Lung (tissue), 11 donors: ENCODE measurements at regions not wholly inside any gene's neighbourhood (a gene's known extent, or its start where the extent isn't known, plus 50 kb on each side); places are given as distances from the start of the nearest gene placed in this dataset.
"Not testable (repeated sequence)": the region's sequence is repeated elsewhere in the genome, so short reads cannot be mapped to it uniquely, and the experiment has no call there.

ENCODE experiments used
- ATAC-seq: fragments of 200-7000 bp; cut with Tn5 transposase; one replicate; pipeline ENCODE4 v1.9.1; 2020; ENCODE audit warnings: moderate number of reproducible peaks; ENCODE audit not compliant: insufficient read depth, low FRiP score
- DNase-seq, 3 donors: peaks; one replicate each; pipeline ENCODE4 v3.0.0-alpha.2; 2013 to 2017
- H3K27ac ChIP-seq, 2 donors: one replicate each; pipeline ENCODE4 v1.5.1; 2013; ENCODE audit warnings: mild to moderate bottlenecking in 2 of 2, moderate library complexity in 2 of 2, control low read depth in 1 of 2, inconsistent platforms in 1 of 2, low read depth in 1 of 2, low read length in 1 of 2
- H3K27me3 ChIP-seq, 3 donors: one replicate each; pipeline ENCODE4 v1.5.1; 2013; ENCODE audit warnings: low read length in 2 of 3; ENCODE audit not compliant: control insufficient read depth in 3 of 3, insufficient read depth in 3 of 3
- H3K36me3 ChIP-seq, 4 donors: one replicate each; pipeline ENCODE4 v1.5.1; 2013; ENCODE audit warnings: low read length in 4 of 4, mild to moderate bottlenecking in 1 of 4, moderate library complexity in 1 of 4; ENCODE audit not compliant: control insufficient read depth in 4 of 4, insufficient read depth in 4 of 4
- H3K4me1 ChIP-seq, 5 donors: one replicate each; pipeline ENCODE4 v1.5.1; 2013; ENCODE audit warnings: low read length in 5 of 5, mild to moderate bottlenecking in 2 of 5, moderate library complexity in 1 of 5; ENCODE audit not compliant: control insufficient read depth in 5 of 5, insufficient read depth in 5 of 5
- H3K4me3 ChIP-seq: one replicate; pipeline ENCODE4 v1.5.1; 2013; ENCODE audit warnings: mild to moderate bottlenecking, control low read depth, moderate library complexity
- H3K9ac ChIP-seq, 2 donors: one replicate each; pipeline ENCODE4 v1.5.1; 2013; ENCODE audit warnings: low read length in 2 of 2, control low read depth in 1 of 2; ENCODE audit not compliant: insufficient read depth in 1 of 2
- H3K9me3 ChIP-seq, 4 donors: one replicate each; pipeline ENCODE4 v1.5.1; 2013; ENCODE audit warnings: low read length in 3 of 4, mild to moderate bottlenecking in 1 of 4, moderate library complexity in 1 of 4; ENCODE audit not compliant: control insufficient read depth in 4 of 4, insufficient read depth in 3 of 4
- WGBS, 2 donors: extraction: QIAGEN DNeasy Blood & Tissue Kit; methylation state at CpG; one replicate each; pipeline ENCODE4 v1.1.7; 2013; 5-methylcytosine and 5-hydroxymethylcytosine counted together
- TF ChIP-seq, protein P1 (sequence below): IDR thresholded peaks from 2 replicates; pipeline ENCODE4 v1.5.1; 2012; ENCODE audit warnings: mild to moderate bottlenecking; ENCODE audit errors: control extremely low read depth, extremely low read depth
- donor health status: control.
- donor health status: control.
- donor health status: Bipolar disorder and iron deficiency.
- donor health status: healthy.
- donor health status: DM: yes; HTN: yes; CAD: no.

DNA sequence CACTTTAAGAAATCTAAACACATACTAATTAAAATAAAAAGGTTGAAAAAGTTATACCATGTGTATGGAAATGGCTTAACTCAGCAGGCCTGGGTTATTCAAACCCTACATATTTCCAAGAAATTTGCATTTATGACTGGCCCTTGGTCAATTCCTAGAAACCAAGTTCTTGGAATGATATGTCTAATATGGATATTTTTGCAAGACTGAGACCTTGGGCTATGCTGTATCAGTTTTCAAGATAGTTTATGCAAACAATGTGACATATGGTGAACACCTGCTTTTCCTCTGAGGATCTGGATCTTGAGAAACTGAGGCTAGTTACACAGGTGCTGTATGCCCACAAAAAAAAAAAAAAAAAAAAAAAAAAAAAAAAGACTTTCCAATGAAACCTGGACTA lies 536.9 kb upstream of the HS3ST5 start:
- no peak overlapping the region for H3K9ac ChIP-seq
- no peaks in the 10 kb centered on the region for H3K36me3 ChIP-seq
- H3K4me1 ChIP-seq, result peaks cover 0 to 34% (median 0%) of the 10 kb centered on the region in 5 donors
- no peaks in the 10 kb centered on the region for H3K27me3 ChIP-seq
- TF ChIP-seq, protein P1, sequence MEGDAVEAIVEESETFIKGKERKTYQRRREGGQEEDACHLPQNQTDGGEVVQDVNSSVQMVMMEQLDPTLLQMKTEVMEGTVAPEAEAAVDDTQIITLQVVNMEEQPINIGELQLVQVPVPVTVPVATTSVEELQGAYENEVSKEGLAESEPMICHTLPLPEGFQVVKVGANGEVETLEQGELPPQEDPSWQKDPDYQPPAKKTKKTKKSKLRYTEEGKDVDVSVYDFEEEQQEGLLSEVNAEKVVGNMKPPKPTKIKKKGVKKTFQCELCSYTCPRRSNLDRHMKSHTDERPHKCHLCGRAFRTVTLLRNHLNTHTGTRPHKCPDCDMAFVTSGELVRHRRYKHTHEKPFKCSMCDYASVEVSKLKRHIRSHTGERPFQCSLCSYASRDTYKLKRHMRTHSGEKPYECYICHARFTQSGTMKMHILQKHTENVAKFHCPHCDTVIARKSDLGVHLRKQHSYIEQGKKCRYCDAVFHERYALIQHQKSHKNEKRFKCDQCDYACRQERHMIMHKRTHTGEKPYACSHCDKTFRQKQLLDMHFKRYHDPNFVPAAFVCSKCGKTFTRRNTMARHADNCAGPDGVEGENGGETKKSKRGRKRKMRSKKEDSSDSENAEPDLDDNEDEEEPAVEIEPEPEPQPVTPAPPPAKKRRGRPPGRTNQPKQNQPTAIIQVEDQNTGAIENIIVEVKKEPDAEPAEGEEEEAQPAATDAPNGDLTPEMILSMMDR, result no peak
- no peak for ATAC-seq
- no peak overlapping the region for H3K27ac ChIP-seq
- no peak for DNase-seq
- H3K9me3 ChIP-seq, result no peaks in the 10 kb centered on the region
- no peak overlapping the region for H3K4me3 ChIP-seq

DNA sequence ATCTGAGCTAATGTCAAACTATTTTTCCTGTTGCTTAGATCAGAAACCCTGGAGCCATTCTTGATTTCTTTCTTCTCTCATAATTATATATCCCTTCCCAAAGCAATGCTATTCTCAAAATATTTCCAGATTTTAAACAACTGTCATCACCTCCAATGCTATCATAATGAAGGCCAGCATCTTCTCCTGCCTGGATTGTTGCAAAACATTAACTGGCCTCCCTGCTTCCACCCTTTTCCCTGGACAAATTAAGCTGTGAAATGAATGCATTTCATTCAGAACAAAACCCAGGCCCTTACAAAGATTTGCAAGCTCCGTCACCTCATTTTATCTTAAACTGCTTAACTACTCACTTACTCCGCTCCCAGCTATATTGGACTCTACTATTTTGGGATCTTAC lies 535.3 kb upstream of the HS3ST5 start:
- no peak overlapping the region for H3K4me3 ChIP-seq
- WGBS, 2 donors, result 72 to 81% methylated on average over 2 of the region's 2 CpGs
- H3K9ac ChIP-seq, result no peak overlapping the region
- H3K27ac ChIP-seq, result no peak overlapping the region
- H3K9me3 ChIP-seq, result no peaks in the 10 kb centered on the region
- ATAC-seq (no peak), DNase-seq (peak; percentile 45 to 91 (median 91))
- peaks cover 0 to 31% (median 0%) of the 10 kb centered on the region in 5 donors for H3K4me1 ChIP-seq
- no peaks in the 10 kb centered on the region for H3K27me3 ChIP-seq
- H3K36me3 ChIP-seq, result no peaks in the 10 kb centered on the region
- TF ChIP-seq, protein P1, result no peak

DNA sequence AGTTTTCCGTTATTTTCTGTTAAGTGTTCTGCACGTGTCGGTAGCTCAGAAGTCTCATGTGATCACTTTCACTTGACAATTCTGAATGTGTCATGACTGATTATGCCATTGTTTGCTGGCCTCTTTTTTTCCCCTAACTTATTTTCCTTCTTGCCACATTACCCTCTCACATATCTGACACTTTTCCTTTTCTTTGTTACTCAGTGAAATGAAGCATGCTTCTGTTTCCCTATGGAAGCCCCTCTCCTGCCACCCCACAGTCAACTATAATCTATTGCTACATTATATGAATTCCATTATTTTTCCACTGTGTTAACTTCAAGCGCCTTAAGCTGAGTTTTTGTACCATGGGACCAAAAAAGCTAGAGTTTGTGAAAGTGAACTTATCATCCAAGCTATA lies 531.6 kb upstream of the HS3ST5 start:
- Histone ChIP-seq H3K27ac (no peak overlapping the region), H3K4me3 (no peak overlapping the region), H3K9me3 (no peaks in the 10 kb centered on the region), H3K9ac (no peak overlapping the region), H3K36me3 (no peaks in the 10 kb centered on the region), H3K27me3 (no peaks in the 10 kb centered on the region), H3K4me1 (peaks cover 0 to 31% (median 0%) of the 10 kb centered on the region in 5 donors)
- TF ChIP-seq, protein P1, result no peak
- no peak for ATAC-seq
- 77 to 88% methylated on average over 4 of the region's 4 CpGs for WGBS, 2 donors
- no peak for DNase-seq

DNA sequence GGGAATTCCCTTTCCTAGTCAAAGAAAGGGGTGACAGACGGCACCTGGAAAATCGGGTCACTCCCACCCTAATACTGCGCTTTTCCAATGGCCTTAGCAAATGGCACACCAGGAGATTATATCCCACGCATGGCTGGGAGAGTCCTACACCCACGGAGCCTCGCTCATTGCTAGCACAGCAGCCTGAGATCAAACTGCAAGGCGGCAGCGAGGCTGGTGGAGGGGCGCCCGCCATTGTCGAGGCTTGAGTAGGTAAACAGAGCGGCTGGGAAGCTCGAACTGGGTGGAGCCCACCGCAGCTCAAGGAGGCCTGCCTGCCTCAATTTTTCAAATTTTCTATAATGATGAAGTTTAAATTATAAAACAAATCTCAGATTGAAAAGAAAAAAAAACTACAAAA lies 522.7 kb upstream of the HS3ST5 start:
- not testable (repeated sequence) for H3K9me3 ChIP-seq, H3K4me1 ChIP-seq, DNase-seq, H3K4me3 ChIP-seq, H3K27me3 ChIP-seq, H3K9ac ChIP-seq, ATAC-seq, H3K36me3 ChIP-seq, H3K27ac ChIP-seq
- WGBS, 2 donors, result 93 to 95% methylated on average over 14 of the region's 14 CpGs
